HG03159 (cell line): ENCODE measurements at regions not wholly inside any gene's neighbourhood (a gene's known extent, or its start where the extent isn't known, plus 50 kb on each side); places are given as distances from the start of the nearest gene placed in this dataset.
A peak's percentile ranks its signal among the peaks of the same experiment; 100 is the strongest.

Source experiments
- ATAC-seq: cut with Tn5 transposase; IDR thresholded peaks from one replicate; pipeline ENCODE4 v1.9.1; 2021; ENCODE audit warnings: mild to moderate bottlenecking, moderate library complexity; ENCODE audit not compliant: unreplicated experiment

DNA sequence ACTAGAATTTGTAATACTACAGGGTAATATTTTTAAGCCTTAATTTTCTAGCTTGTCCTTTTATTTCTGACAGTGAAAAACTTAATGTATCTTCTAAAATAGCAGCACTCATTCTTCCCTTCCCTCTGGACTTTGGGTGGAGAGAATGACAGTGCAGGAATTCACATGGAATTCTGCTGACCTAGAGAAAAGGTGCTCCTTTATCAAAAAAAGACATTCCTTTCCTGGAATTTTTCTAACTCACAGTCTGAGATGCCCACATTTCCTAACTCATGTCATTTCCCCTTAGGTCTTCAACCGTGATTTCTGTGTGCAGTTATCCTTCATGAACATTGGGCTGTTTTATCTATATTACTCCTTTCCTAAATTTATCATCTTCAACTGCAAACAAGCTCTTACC is 137.8 kb upstream of the PDGFD start:
- ATAC-seq, result no peak

DNA sequence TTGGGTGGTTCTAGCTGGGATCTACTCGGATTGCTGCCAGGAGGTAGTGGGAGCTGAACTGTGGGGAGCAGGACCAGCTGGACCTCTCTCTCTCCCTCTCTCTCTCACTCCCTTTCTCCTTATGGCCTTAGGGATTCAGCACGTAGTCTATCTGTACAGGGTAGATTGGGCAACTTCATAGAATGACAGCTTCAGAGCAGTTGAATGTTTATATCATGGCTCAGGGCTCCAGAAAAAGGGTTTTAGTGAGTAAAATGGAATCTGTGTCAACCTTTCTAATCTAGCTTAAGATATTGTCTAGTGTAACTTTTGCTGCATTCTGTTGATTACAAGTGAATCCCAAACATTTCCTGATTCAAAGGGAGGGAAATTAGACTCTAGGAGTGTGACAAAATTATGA is 127.7 kb upstream of the PDGFD start:
- ATAC-seq, result no peak

DNA sequence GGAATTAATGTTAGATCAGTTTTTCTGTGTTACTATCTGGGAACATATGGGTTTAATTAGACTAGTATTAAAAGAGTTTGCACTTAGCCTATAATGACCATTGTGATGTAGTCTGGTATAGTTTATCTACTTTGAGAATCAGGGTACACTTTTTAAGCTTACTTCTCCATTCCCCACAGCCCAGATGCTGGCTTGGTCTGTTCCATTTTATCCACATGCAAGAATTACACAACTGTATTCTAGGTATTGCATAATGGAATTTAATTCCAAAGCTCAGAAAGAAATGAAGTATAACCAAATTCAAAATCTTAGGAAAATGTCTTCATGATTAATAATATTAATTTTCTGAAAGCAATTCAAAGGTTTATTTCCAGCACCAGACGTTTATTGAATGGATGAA is 122.2 kb upstream of the PDGFD start:
- no peak for ATAC-seq

DNA sequence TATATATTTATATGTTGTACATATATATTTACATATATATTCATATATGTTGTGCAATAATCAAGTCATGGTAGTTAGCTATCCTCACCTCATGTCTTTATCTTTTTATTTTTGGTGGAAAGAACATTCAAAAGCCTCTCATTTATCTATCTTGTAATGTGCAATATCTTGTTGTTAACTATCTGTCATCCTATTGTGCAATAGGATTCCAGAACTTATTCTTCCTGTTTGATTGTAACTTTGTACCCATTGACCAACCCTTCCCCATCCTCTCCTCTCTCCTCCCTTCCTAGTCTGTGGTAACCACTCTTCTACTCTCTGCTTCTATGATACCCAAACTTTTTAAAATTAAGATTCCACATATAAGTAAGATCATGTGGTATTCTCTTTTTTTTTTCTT is 115.6 kb upstream of the PDGFD start:
- no peak for ATAC-seq

DNA sequence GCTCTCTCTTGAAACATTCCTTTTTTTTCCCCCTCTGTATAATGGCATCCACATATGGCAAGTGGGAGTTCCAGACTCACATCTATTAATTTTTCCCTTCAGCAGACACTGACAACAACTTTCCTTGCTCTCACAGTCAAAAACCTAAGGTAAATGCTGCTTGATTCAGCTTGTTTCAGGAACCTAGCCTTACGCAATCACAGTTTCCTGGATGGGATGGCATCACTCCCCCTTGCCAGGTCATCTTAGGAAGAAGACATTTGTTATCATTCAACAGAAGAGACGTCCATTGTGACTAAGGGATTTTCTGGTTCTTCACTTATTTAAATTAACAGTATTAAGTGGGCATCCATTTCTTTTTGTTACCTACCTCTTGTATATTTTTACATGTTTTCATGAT is 112.0 kb upstream of the PDGFD start:
- ATAC-seq, result no peak

DNA sequence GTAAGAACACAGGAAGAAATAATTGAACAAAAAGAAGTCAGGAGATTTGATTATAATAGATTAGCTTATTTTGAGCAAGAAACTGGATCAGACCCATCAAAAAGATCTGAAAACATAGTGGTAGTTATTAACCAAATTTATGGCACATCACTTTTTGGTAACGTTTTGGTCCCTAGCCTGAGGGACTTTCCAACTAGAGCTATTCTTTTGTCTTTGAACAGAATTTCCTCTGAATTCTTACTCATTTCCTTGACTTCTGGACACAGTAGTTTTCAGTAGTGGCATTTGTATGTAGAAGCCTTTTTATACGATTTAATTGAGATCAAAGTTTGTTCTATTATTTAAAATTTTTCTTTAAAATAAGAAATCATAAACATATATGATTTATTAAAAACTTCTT is 96.5 kb upstream of the PDGFD start:
- ATAC-seq, result no peak

DNA sequence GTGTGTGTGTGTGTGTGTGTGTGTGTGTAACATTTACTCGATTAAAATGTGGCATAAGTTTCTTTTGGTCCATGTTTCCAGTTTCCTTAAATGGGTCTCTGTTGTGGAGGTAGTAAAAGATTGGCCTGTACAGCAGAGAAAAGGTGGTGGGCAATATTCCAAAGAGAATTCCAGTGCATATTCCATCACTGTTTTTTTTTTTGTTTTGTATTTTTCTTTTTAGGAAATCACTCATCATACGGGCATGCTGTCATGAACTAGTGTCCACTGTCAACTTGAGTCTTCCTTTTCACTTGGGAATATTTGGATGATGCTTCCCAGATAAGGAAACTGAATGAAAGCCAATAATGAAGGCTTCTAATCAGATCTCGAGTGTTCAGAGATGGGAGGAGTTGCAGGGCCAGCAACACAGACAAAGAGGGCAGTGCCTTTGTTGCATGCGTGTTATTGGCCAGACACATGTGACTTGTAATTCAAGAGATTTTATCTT is 95.2 kb upstream of the PDGFD start:
- ATAC-seq, result no peak

DNA sequence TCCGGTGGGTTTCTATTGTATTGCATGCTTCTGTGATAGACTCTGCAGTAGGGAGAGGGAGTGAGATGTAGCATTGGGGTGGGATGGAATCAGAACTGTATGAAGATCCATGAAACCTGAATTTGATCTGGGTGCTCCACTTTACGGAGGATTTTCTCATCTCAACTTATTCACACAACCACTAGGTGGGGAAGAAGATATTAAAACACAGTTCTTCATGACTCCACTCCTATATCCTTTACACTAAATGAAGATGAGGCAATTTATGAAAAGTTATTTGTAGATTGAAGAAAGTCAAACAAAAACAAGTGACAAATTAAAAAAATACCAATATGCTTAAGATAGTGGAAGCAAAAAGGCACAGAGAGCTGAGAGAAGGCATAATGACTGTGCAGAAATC is 92.6 kb upstream of the PDGFD start:
- no peak for ATAC-seq

DNA sequence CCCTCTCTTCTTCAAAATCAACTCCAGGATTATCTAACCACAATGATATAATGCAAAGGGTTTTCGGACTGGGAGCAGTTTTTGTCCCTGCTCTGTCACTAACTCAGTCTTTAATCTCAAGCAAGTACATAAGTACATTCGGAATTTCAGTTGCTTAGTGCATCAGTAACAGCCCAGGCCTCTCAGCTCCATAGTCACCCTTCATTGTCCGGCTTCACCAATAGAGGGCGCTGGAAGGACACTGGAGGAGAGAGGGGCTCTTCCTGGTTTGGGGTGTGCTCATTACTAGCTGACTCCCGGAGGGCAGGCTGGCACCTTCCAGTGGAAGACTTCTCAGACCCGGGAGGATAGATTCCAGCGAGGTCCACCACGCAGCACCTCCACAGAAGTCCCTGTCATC is 90.4 kb upstream of the PDGFD start:
- ATAC-seq, result peak; percentile 82

DNA sequence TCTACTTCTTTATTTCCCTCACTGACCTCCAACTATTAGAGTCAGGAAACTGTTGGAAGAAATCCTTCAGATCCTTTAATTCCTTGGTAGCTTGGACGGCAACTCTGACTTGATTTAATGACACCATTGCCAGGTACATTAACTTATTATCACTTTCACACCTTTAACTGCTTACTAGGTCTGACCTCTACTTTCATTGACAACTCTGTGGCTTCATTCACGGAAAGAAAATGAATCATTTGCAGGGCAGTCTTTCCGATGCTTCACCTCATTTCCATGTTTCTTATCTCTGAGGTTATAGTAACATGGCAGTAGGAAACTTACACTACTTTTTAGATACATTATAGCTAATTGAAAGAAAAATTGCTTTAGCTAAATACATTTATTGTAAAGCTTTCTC is 82.6 kb upstream of the PDGFD start:
- ATAC-seq, result no peak

DNA sequence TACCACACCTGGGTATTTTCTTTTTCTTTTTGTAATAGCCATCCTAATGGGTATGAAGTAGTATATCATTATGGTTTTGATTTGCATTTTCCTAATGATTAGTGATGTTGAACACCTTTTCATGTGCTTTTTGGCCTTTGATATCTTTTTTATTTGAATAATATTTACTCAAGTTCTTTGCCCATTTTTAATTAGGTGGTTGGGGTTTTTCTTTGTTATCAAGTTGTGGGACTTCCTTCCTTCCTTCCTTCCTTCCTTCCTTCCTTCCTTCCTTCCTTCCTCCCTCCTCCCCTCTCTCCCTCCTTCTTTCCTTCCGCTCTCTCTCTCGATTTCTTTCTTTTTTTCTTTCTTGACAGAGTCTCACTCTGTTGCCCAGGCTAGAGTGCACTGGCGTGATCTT is 75.0 kb upstream of the PDGFD start:
- no peak for ATAC-seq

DNA sequence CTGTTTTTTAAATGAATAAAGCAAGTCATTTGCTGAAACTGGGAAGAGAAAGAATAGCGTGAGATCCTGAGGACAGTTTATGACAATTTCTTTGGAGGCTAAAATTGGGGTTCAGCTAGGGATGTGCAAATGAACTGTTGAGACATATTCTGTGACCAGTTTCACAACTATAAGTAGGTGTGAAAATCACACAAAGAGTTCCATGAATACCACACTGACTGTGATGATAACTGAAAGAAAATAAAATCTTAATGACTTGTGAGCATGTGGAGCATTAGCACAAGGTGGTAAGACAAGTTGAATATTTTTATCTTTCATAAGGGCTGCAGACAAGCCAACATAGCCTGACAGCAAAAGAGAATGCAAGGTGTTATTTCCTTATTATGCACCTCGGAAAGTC is 61.1 kb upstream of the PDGFD start:
- no peak for ATAC-seq

DNA sequence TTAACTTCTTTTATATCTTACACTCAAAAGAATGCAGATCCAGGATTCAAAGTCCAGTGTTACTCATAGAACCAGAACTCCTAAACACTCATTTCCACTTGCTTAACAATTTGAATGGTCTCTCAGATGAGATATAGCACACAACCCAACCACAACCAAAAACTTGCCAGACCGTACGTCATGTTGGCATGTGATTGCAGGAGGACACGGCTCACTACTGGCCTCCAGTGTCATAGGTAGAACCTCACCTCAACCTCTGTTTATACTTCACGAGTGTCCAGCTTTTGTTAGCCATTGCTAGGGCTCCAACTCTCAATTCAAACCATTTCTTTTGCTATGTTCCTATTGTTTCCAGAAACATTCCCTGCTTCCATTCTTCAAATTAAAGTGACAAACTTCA is 58.5 kb upstream of the PDGFD start:
- no peak for ATAC-seq

DNA sequence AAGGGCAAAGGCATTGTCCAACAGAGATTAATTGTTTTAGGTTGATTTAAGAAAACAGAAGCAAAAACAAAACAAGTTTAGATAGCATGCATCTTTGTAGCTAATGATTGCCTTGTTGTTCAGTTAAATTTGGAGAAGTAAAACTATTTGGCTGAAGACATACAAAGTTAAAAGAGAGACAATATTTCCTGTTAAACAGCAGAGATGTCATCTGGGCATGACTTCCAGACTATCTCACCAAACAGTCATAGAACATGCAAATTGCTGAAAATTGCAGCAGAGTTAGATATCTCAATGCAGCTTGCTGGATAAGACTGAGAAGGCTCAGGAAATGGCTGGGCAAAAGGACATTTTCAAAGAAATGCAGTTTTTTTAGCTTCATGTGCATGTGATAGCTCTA is 57.5 kb upstream of the PDGFD start:
- no peak for ATAC-seq

DNA sequence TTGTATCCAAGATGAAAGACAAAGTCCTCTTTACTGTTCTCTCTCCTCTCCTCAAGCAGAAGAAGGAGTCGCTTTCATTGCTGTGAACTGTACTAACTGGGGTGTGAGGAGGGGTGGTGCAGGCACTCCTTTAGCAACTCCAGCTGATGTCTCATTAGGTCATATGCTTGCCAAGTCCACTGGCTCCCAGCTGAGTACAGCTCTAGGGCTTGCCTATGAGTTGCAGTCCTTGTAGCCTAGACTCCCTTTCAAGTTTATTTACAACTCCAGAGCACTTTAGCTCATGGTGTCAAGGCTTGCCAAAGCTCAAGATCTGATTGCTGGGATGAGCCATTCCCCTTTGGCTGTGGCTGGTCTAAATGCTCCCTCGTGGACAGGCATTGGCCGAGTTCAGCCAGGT is 55.1 kb upstream of the PDGFD start:
- ATAC-seq, result no peak

DNA sequence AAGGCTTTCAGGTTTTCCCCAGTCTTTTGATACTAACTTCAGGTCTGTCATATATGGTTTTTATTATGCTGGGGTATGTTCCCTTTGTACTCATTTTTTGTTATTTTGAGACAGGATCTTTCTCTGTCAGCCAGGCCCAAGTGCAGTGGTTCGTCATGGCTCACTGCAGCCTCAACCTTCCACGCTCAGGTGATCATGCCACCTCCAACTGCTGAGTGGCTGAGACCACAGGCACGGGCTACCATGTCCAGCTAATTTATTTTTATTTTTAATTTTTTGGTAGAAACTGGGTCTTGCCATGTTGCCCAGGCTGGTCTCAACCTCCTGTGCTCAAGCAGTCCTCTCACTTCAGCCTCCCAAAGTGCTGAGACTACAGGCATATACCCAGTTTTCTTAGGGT is 50.6 kb upstream of the PDGFD start:
- ATAC-seq, result no peak
